HEK293 (cell line): ENCODE measurements at regions not wholly inside any gene's neighbourhood (a gene's known extent, or its start where the extent isn't known, plus 50 kb on each side); places are given as distances from the start of the nearest gene placed in this dataset.

Experiments used
- CTCF ChIA-PET: fragments of 350-600 bp; formaldehyde crosslinking; extraction: SDS; loops from one replicate; lab custom pipeline; 2021; ENCODE audit warnings: antibody characterized with exemption; lab: Yijun Ruan, JAX
- POLR2A ChIA-PET: fragments of 300-600 bp; formaldehyde crosslinking; extraction: SDS; loops from one replicate; lab custom pipeline; 2020; ENCODE audit warnings: antibody characterized with exemption, inconsistent platforms; lab: Yijun Ruan, JAX
- H3K27ac ChIP-seq: fragments of 200-500 bp; sonication (Bioruptor generic); 2 replicates; pipeline ENCODE4 v1.5.1; 2014; ENCODE audit warnings: low read depth, low read length, control low read depth, inconsistent platforms; ENCODE audit errors: extremely low read depth
- H3K36me3 ChIP-seq, 2 experiments: fragments of 200-500 bp in 1 of 2; sonication (Bioruptor generic) in 1 of 2; 1 replicate in 1 of 2; 2 replicates in 1 of 2; pipeline ENCODE4 v1.5.1; 2014 to 2017; ENCODE audit warnings: inconsistent platforms in 2 of 2, low read length in 2 of 2; ENCODE audit not compliant: control insufficient read depth in 2 of 2, insufficient read depth in 1 of 2
- H3K4me1 ChIP-seq: fragments of 200-500 bp; sonication (Bioruptor generic); 2 replicates; pipeline ENCODE4 v1.5.1; 2014; ENCODE audit warnings: mild to moderate bottlenecking, low read length, inconsistent platforms; ENCODE audit not compliant: control insufficient read depth, insufficient read depth
- H3K4me3 ChIP-seq: 2 replicates; pipeline ENCODE4 v1.5.1; 2011; ENCODE audit warnings: low read depth, mild to moderate bottlenecking, control low read depth, low read length, moderate library complexity
- H3K9me3 ChIP-seq: fragments of 200-500 bp; sonication (Bioruptor generic); 2 replicates; pipeline ENCODE4 v1.5.1; 2014; ENCODE audit warnings: low read depth, low read length, inconsistent platforms; ENCODE audit not compliant: control insufficient read depth, insufficient read depth
- HOXD13 ChIP-seq: sonication (generic); formaldehyde crosslinking; IDR thresholded peaks from 2 replicates; pipeline ENCODE4 v1.8.0; 2022; ENCODE audit warnings: missing genetic modification reagents, borderline replicate concordance
- IKZF3 ChIP-seq: fragments of 450-650 bp; IDR thresholded peaks from 2 replicates; pipeline ENCODE4 v1.5.0; 2018; ENCODE audit warnings: missing biosample characterization, mild to moderate bottlenecking, missing genetic modification characterization, moderate library complexity
- RBAK ChIP-seq: fragments of 450-650 bp; formaldehyde crosslinking; IDR thresholded peaks from 2 replicates; pipeline ENCODE4 v1.5.1; 2016; ENCODE audit warnings: missing biosample characterization, missing genetic modification characterization
- ZBTB17 ChIP-seq: fragments of 450-650 bp; formaldehyde crosslinking; IDR thresholded peaks from 2 replicates; pipeline ENCODE4 v1.5.1; 2016; ENCODE audit warnings: missing biosample characterization, missing genetic modification characterization
- ZBTB21 ChIP-seq: fragments of 450-650 bp; formaldehyde crosslinking; IDR thresholded peaks from 2 replicates; pipeline ENCODE4 v1.5.1; 2017; ENCODE audit warnings: missing biosample characterization, missing genetic modification characterization
- ZNF174 ChIP-seq: fragments of 450-650 bp; formaldehyde crosslinking; IDR thresholded peaks from 2 replicates; pipeline ENCODE4 v1.5.0; 2017; ENCODE audit warnings: missing biosample characterization, mild to moderate bottlenecking, missing genetic modification characterization
- ZNF2 ChIP-seq: fragments of 450-650 bp; formaldehyde crosslinking; IDR thresholded peaks from 2 replicates; pipeline ENCODE4 v1.5.1; 2016; ENCODE audit warnings: missing biosample characterization, missing genetic modification characterization
- ZNF341 ChIP-seq: fragments of 450-650 bp; formaldehyde crosslinking; IDR thresholded peaks from 2 replicates; pipeline ENCODE4; 2016; ENCODE audit warnings: low read depth, missing biosample characterization, missing genetic modification characterization
- ZNF423 ChIP-seq: fragments of 450-650 bp; formaldehyde crosslinking; IDR thresholded peaks from 2 replicates; pipeline ENCODE4 v1.5.1; 2016; ENCODE audit warnings: missing biosample characterization, missing genetic modification characterization
- ZNF501 ChIP-seq: fragments of 450-650 bp; formaldehyde crosslinking; IDR thresholded peaks from 2 replicates; pipeline ENCODE4 v1.5.1; 2016; ENCODE audit warnings: missing biosample characterization, missing genetic modification characterization
- ZNF560 ChIP-seq: fragments of 450-650 bp; formaldehyde crosslinking; IDR thresholded peaks from 2 replicates; pipeline ENCODE4 v1.5.1; 2017; ENCODE audit warnings: missing biosample characterization, missing genetic modification characterization, borderline replicate concordance
- ZNF830 ChIP-seq: fragments of 450-650 bp; IDR thresholded peaks from 2 replicates; pipeline ENCODE4 v1.5.0; 2018; ENCODE audit warnings: missing biosample characterization, missing genetic modification characterization, low read depth, mild to moderate bottlenecking, moderate library complexity
- ZNF843 ChIP-seq: fragments of 450-650 bp; formaldehyde crosslinking; IDR thresholded peaks from 2 replicates; pipeline ENCODE4 v1.5.1; 2016; ENCODE audit warnings: missing biosample characterization, missing genetic modification characterization
- TF ChIP-seq, protein P1 (sequence below): fragments of 450-650 bp; formaldehyde crosslinking; IDR thresholded peaks from 2 replicates; pipeline ENCODE4 v1.5.1; 2016; ENCODE audit warnings: missing biosample characterization, missing genetic modification characterization
- TF ChIP-seq, protein P2 (sequence below): fragments of 450-650 bp; formaldehyde crosslinking; IDR thresholded peaks from 2 replicates; pipeline ENCODE4 v1.5.1; 2016; ENCODE audit warnings: missing biosample characterization, missing genetic modification characterization, low read depth
- TF ChIP-seq, protein P3 (sequence below): fragments of 450-650 bp; formaldehyde crosslinking; IDR thresholded peaks from 2 replicates; pipeline ENCODE4 v1.5.1; 2016; ENCODE audit warnings: missing biosample characterization, missing genetic modification characterization
- TF ChIP-seq, protein P4 (sequence below): fragments of 450-650 bp; formaldehyde crosslinking; IDR thresholded peaks from 2 replicates; pipeline ENCODE4 v1.5.1; 2016; ENCODE audit warnings: missing biosample characterization, missing genetic modification characterization
- TF ChIP-seq, protein P5 (sequence below): fragments of 450-650 bp; formaldehyde crosslinking; IDR thresholded peaks from 2 replicates; pipeline ENCODE4 v1.5.1; 2016; ENCODE audit warnings: missing biosample characterization, missing genetic modification characterization
- TF ChIP-seq, protein P6 (sequence below): fragments of 450-650 bp; formaldehyde crosslinking; conservative IDR thresholded peaks from 2 replicates; pipeline ENCODE4 v1.5.1; 2016; ENCODE audit warnings: low read depth, missing biosample characterization, missing genetic modification characterization

DNA sequence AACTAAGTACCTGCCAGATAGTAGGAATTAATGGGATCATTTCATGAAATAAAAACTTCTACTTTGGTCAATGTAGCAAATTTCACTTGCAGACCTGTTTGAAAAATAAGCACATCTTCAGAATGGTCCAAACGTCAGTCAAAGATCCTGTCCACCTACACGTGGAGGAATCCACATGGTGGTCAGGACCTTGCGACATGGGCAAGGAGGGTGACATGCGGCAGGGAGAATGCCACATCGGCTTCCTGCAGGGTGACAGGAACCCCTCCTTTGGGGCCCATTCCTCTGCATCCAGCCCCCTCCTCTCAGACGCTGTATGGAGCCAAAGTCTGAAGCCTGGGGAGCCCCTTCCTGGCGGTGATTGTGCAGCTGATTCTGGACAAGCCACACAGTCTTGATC lies 95.5 kb upstream of the MGMT start:
- POLR2A ChIA-PET, result no interaction called here
- no peak for TF ChIP-seq ZNF423 (tag by site-specific recombination)
- no peak for TF ChIP-seq ZBTB17 (tag by site-specific recombination)
- TF ChIP-seq, protein P1, sequence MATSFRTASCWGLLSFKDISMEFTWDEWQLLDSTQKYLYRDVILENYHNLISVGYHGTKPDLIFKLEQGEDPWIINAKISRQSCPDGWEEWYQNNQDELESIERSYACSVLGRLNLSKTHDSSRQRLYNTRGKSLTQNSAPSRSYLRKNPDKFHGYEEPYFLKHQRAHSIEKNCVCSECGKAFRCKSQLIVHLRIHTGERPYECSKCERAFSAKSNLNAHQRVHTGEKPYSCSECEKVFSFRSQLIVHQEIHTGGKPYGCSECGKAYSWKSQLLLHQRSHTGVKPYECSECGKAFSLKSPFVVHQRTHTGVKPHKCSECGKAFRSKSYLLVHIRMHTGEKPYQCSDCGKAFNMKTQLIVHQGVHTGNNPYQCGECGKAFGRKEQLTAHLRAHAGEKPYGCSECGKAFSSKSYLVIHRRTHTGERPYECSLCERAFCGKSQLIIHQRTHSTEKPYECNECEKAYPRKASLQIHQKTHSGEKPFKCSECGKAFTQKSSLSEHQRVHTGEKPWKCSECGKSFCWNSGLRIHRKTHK (tag by site-specific recombination), result no peak
- no peak for TF ChIP-seq ZNF341 (tag by site-specific recombination)
- no peak for TF ChIP-seq ZNF2 (tag by site-specific recombination)
- no peak for TF ChIP-seq RBAK (tag by site-specific recombination)
- TF ChIP-seq, protein P2, sequence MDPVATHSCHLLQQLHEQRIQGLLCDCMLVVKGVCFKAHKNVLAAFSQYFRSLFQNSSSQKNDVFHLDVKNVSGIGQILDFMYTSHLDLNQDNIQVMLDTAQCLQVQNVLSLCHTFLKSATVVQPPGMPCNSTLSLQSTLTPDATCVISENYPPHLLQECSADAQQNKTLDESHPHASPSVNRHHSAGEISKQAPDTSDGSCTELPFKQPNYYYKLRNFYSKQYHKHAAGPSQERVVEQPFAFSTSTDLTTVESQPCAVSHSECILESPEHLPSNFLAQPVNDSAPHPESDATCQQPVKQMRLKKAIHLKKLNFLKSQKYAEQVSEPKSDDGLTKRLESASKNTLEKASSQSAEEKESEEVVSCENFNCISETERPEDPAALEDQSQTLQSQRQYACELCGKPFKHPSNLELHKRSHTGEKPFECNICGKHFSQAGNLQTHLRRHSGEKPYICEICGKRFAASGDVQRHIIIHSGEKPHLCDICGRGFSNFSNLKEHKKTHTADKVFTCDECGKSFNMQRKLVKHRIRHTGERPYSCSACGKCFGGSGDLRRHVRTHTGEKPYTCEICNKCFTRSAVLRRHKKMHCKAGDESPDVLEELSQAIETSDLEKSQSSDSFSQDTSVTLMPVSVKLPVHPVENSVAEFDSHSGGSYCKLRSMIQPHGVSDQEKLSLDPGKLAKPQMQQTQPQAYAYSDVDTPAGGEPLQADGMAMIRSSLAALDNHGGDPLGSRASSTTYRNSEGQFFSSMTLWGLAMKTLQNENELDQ (tag by site-specific recombination), result no peak
- TF ChIP-seq IKZF3 (tag by site-specific recombination), result no peak
- no peak for TF ChIP-seq HOXD13 (CRISPR knock-in tag)
- no peak for TF ChIP-seq ZNF560 (tag by site-specific recombination)
- Histone ChIP-seq H3K4me1 (no peaks in the 10 kb centered on the region), H3K36me3 (no peaks in the 10 kb centered on the region), H3K9me3 (no peaks in the 10 kb centered on the region), H3K4me3 (no peak overlapping the region), H3K27ac (no peak overlapping the region)
- CTCF ChIA-PET, result no interaction called here

DNA sequence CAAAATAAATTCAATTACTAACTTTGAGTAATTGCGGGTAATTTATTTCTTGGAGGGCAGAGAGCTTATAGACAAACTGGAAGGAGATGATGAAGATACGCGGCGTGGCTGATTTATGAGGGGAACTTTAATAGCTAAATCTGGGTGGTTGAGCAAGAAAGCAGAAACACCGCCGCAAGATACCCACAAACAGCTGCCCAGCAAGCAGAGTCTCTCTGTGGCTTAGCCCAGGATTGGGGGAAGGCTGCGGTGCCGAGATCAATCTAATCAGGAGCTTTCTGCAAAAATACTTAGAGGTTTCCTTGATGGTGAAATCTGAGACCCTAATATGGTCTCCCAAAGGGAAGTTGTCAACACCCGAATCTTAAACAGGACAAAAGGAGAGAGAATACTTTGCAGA lies 94.9 kb upstream of the MGMT start:
- Histone ChIP-seq H3K36me3 (no peaks in the 10 kb centered on the region), H3K4me3 (no peak overlapping the region), H3K4me1 (no peaks in the 10 kb centered on the region), H3K9me3 (no peaks in the 10 kb centered on the region), H3K27ac (no peak overlapping the region)
- POLR2A ChIA-PET, result no interaction called here
- CTCF ChIA-PET, result interaction anchor here (0.6 kb wide), 1 partner anchor 235 kb away, joined by 3 read pairs; no protein-coding TSS in a partner anchor
- TF ChIP-seq, protein P3, sequence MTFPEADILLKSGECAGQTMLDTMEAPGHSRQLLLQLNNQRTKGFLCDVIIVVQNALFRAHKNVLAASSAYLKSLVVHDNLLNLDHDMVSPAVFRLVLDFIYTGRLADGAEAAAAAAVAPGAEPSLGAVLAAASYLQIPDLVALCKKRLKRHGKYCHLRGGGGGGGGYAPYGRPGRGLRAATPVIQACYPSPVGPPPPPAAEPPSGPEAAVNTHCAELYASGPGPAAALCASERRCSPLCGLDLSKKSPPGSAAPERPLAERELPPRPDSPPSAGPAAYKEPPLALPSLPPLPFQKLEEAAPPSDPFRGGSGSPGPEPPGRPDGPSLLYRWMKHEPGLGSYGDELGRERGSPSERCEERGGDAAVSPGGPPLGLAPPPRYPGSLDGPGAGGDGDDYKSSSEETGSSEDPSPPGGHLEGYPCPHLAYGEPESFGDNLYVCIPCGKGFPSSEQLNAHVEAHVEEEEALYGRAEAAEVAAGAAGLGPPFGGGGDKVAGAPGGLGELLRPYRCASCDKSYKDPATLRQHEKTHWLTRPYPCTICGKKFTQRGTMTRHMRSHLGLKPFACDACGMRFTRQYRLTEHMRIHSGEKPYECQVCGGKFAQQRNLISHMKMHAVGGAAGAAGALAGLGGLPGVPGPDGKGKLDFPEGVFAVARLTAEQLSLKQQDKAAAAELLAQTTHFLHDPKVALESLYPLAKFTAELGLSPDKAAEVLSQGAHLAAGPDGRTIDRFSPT (tag by site-specific recombination), result no peak
- TF ChIP-seq ZNF843 (tag by site-specific recombination), result no peak
- no peak for TF ChIP-seq ZNF174
- no peak for TF ChIP-seq ZNF830 (tag by site-specific recombination)
- no peak for TF ChIP-seq ZBTB21
- no peak for TF ChIP-seq ZNF501
- TF ChIP-seq, protein P4, sequence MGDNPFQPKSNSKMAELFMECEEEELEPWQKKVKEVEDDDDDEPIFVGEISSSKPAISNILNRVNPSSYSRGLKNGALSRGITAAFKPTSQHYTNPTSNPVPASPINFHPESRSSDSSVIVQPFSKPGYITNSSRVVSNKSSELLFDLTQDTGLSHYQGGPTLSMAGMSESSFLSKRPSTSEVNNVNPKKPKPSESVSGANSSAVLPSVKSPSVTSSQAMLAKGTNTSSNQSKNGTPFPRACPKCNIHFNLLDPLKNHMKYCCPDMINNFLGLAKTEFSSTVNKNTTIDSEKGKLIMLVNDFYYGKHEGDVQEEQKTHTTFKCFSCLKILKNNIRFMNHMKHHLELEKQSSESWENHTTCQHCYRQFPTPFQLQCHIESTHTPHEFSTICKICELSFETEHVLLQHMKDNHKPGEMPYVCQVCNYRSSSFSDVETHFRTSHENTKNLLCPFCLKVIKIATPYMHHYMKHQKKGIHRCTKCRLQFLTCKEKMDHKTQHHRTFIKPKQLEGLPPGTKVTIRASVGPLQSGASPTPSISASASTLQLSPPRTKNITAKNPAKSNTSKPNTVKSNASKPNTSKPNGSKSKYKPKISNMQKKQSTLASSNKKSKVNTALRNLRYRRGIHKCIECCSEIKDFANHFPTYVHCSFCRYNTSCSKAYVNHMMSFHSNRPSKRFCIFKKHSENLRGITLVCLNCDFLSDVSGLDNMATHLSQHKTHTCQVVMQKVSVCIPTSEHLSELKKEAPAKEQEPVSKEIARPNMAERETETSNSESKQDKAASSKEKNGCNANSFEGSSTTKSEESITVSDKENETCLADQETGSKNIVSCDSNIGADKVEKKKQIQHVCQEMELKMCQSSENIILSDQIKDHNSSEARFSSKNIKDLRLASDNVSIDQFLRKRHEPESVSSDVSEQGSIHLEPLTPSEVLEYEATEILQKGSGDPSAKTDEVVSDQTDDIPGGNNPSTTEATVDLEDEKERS (tag by site-specific recombination), result no peak
- TF ChIP-seq, protein P5, sequence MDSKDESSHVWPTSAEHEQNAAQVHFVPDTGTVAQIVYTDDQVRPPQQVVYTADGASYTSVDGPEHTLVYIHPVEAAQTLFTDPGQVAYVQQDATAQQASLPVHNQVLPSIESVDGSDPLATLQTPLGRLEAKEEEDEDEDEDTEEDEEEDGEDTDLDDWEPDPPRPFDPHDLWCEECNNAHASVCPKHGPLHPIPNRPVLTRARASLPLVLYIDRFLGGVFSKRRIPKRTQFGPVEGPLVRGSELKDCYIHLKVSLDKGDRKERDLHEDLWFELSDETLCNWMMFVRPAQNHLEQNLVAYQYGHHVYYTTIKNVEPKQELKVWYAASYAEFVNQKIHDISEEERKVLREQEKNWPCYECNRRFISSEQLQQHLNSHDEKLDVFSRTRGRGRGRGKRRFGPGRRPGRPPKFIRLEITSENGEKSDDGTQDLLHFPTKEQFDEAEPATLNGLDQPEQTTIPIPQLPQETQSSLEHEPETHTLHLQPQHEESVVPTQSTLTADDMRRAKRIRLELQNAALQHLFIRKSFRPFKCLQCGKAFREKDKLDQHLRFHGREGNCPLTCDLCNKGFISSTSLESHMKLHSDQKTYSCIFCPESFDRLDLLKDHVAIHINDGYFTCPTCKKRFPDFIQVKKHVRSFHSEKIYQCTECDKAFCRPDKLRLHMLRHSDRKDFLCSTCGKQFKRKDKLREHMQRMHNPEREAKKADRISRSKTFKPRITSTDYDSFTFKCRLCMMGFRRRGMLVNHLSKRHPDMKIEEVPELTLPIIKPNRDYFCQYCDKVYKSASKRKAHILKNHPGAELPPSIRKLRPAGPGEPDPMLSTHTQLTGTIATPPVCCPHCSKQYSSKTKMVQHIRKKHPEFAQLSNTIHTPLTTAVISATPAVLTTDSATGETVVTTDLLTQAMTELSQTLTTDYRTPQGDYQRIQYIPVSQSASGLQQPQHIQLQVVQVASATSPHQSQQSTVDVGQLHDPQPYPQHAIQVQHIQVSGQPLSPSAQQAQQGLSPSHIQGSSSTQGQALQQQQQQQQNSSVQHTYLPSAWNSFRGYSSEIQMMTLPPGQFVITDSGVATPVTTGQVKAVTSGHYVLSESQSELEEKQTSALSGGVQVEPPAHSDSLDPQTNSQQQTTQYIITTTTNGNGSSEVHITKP, result no peak
- TF ChIP-seq, protein P6, sequence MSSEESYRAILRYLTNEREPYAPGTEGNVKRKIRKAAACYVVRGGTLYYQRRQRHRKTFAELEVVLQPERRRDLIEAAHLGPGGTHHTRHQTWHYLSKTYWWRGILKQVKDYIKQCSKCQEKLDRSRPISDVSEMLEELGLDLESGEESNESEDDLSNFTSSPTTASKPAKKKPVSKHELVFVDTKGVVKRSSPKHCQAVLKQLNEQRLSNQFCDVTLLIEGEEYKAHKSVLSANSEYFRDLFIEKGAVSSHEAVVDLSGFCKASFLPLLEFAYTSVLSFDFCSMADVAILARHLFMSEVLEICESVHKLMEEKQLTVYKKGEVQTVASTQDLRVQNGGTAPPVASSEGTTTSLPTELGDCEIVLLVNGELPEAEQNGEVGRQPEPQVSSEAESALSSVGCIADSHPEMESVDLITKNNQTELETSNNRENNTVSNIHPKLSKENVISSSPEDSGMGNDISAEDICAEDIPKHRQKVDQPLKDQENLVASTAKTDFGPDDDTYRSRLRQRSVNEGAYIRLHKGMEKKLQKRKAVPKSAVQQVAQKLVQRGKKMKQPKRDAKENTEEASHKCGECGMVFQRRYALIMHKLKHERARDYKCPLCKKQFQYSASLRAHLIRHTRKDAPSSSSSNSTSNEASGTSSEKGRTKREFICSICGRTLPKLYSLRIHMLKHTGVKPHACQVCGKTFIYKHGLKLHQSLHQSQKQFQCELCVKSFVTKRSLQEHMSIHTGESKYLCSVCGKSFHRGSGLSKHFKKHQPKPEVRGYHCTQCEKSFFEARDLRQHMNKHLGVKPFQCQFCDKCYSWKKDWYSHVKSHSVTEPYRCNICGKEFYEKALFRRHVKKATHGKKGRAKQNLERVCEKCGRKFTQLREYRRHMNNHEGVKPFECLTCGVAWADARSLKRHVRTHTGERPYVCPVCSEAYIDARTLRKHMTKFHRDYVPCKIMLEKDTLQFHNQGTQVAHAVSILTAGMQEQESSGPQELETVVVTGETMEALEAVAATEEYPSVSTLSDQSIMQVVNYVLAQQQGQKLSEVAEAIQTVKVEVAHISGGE (tag by site-specific recombination), result no peak
